Stimulated activated CD8-positive, alpha-beta memory T cell treated with anti-CD3 and anti-CD28 coated beads, Interleukin-12 subunit alpha, Interleukin-12 subunit beta, amount 100 ng/mL, for 4 hours (primary cell): ENCODE measurements at regions not wholly inside any gene's neighbourhood (a gene's known extent, or its start where the extent isn't known, plus 50 kb on each side); places are given as distances from the start of the nearest gene placed in this dataset.
"Not testable (repeated sequence)": the region's sequence is repeated elsewhere in the genome, so short reads cannot be mapped to it uniquely, and the experiment has no call there.

ENCODE experiments used
- DNase-seq: peaks from one replicate; pipeline ENCODE4 v3.0.0-alpha.2; 2020; ENCODE audit warnings: low read depth

DNA sequence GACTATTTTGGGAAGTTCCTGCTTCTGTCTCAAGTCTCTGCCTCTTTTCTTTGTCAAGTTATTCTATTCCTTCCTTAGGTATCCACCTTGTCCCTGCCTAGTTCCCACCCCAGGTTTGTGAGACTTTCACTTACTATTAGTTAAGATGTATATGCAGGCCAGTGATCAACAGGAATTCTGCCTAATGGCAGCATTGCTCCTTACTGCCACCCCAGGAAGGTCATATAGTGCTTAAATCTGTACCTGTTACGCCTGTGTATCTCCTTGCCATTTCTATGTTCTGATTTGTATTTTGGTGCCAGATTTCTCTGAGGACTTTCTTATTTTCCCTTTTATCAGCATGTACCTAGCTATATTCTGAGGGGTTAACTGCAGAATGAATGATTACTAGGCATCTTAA, 746.0 kb upstream of the TMEFF2 start:
- DNase-seq, result no peak

DNA sequence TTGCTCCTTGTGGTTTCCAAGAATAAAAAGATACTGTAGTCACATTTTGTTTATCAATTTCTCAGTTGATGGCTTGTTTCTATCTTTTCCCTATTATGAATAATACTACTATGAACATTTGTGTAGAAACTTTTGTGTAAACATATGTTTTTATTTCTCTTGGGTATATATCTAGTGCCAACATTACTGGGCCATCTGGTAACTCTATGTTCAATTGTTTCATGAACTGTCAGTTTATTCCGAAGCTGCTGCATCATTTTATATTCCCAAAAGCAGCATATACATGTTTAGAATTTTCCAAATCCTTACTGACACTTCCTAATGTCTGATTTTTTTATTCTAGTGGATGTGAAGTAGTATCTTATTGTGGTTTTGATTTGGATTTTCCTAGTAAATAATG, 737.6 kb upstream of the TMEFF2 start:
- no peak for DNase-seq

DNA sequence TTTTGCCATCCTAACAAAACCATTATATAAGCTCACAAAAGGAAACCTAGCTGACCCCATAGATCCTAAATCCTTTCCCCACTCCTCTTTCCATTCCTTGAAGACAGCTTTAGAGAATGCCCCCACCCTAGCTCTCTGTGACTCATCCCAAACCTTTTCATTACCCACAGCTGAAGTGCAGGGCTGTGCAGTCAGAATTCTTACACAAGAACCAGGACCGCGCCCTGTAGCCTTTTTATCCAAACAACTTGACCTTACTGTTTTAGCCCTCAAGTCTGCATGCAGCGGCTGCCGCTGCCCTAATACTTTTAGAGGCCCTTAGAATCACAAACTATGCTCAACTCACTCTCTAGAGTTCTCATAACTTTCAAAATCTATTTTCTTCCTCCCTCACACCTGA, 726.9 kb upstream of the TMEFF2 start:
- DNase-seq, result not testable (repeated sequence)

DNA sequence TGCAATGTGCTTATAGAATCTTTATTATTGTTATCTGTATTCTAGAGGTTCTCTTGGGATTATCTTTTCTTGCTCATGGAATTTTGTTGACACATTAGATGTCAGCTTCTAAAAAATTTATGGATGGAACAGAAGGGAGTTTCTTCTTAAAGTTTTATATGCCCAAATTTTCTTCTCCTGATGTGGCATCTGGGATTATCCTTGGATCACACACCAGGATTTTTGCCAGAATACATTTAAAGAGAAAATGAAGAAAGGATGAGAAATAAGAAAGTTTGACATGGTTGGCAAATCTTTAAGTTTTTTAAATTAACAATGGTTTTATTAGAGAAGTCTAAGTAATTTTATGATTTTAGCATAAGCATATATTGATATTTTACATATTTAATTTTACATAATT, 706.7 kb upstream of the TMEFF2 start:
- no peak for DNase-seq

DNA sequence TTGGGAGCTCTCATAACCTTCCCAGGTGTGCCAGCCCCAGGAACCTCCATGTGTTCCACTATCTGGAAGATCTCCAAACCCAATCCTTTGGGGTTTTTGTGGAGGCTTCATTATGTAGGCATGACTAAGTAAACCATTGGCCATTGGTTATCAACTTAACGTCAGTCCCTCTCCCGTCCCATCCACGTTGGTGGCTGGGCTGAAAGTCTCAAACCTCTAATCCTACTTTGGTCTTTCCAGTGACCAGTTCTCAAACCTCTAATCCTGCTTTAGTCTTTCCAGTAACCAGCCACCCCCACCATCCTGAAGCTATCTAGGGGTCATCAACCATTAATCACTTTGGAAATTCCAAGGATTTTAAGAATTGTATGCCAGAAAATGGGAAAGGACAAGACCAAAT, 704.7 kb upstream of the TMEFF2 start:
- no peak for DNase-seq

DNA sequence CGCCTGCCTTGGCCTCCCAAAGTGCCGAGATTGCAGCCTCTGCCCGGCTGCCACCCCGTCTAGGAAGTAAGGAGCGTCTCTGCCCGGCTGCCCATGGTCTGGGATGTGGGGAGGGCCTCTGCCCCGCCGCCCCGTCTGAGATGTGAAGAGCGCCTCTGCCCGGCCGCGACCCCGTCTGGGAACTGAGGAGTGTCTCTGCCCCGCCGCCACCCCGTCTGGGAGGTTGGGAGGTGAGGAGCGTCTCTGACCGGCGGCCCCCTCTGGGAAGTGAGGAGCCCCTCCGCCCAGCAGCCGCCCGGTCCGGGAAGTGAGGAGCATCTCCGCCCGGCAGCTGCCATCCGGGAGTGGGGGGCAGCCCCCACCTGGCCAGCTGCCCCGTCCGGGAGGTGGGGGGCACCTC, 699.2 kb upstream of the TMEFF2 start:
- not testable (repeated sequence) for DNase-seq

DNA sequence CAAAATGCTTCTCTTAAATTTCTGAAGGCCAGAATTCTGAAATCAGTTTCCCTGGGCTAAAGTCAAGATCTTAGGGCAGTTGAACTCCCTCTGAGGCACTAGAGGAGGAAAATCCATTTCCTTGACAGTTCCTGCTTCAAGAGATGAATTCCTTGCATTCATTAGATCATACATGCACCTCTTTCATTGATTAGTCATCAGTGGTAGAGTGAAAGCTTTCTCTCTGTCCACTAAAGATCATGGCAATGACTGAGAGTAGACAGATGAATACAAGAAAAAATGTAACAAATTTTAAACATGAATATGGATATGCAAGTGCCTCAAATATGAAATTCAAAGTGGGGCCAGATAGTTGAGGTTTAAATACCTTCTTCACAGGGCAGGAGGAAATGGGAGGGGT, 693.4 kb upstream of the TMEFF2 start:
- no peak for DNase-seq

DNA sequence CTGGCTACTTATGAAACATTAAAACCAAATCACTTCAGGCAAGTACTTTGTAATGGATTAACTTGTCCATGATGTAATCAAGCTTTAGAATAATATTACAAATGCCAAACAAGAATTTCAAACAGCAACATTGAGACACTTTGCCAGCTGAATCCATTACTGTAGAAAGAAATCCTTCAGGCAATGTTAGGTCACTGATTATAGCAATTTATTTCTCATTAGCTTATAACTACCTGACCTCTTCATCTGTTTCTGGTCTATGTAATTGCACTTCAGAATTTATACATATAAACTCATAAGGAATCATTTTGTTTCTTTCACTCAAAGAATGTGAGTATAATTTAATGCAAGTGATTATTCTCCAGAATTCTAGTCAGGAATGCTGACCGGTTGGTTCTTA, 692.6 kb upstream of the TMEFF2 start:
- DNase-seq, result no peak

DNA sequence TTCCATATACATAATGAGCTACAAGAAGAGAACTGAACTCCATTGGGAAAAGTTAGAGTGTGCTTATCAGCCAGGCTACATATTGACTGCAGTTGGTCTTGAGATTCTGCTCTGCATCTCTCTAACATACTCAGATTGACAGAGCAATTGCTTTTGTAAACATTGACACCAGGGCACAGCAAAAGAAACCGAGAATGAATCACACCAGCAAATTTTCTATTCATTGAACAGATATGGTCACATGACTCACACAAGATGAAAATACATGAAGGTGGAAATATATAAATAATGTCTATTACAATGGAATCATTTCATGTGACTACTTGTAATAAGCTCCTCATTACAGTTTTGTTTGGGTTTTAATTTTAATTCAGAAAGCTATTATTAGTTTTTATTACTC, 691.9 kb upstream of the TMEFF2 start:
- no peak for DNase-seq

DNA sequence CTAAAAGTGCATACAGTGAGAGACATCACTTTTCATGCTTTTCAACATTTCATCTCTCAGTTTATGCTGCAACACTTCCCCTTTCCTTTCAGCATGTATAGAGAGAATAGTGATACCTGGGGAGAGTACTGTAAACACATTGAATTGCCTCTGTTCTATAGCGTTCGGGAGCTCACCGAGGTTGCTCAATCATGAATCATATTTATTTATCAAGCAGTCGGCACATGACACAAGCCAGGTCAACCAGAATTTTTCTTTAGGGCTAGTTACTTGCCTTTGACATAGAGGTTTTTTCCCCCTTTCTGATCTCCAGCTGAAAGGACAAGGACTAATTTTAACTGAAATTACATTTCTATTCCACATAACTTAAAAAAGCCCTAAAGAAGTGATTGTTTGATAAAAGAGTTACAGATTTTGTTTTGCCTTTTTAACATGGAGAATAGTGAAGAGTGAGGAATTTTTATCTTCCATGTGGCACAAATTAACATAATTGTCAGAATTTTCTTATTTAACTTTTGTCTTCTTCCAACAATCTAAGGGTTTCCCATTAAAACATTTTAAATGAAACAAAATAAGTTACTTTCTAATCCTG, 690.9 kb upstream of the TMEFF2 start:
- DNase-seq, result no peak

DNA sequence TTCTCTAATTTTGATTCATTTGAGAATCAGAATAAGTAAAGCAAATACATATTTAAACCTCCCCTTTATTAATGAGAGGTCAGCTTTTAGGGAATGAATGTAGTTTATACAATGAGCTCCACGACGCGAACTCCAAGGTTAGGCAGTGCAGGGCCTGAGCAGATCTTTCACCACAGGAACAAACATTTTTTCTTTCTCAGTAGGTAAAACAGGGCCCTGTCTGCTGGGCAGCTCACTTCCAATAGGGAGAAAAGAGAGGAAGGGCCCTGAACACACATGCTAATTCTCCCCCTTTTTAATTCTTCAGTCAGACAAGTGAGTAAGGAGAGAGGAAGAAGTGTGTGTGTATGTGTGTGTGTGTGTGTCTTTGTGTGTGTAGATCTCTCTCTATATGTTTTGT, 682.4 kb upstream of the TMEFF2 start:
- DNase-seq, result no peak

DNA sequence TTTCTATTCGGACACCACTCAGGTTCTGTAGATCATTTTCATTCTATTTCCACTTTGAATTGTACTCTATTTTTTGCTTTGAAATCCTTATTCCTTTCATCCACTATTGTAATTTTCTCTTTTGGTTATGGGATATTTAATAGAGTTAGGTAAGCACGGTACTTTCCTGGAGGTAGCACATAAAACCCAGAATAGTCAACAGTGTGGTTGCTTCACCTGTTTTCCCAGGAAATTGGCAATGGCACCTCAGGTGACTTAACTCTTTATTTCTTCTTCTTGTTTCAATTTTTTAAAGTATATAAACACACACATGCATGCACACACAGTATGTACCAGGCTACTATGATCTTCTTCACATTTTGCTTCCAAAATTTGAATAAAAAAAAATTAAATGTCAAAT, 682.0 kb upstream of the TMEFF2 start:
- no peak for DNase-seq

DNA sequence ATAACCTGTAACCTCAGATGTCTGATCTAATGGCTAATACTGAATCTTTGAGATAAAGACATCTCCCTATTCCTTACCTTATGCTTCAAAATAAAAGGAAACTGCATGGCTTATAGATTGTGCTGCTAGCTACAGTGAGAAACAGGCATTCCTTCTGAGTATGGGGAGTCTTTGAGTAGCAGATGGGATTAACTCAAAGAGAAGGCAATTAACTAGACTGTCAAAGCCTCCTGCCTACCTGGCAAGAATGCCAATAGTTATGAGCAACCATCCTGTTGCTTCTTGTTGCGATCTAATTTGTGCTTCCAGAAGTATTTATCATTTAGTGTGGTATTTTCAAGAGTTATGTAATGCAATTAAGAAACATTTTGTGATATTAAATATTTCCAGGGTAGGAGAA, 660.0 kb upstream of the TMEFF2 start:
- DNase-seq, result no peak

DNA sequence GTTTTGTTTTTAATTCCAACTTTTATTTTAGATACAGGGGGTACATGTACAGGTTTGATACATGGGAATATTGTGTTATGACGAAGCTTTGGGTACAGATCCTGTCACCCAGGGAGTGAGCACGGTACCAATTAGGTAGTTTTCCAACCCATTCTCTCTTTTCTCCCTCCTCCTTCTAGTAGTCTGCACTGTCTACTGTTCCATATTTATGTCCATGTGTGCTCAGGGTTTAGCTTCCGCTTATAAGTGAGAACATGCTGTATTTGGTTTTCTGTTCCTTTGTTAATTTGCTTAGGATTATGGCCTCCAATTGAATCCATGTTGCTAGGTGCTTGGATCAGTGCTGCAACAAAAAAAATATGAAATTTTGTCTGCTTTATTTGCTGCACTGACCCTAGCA, 659.3 kb upstream of the TMEFF2 start:
- DNase-seq, result no peak

DNA sequence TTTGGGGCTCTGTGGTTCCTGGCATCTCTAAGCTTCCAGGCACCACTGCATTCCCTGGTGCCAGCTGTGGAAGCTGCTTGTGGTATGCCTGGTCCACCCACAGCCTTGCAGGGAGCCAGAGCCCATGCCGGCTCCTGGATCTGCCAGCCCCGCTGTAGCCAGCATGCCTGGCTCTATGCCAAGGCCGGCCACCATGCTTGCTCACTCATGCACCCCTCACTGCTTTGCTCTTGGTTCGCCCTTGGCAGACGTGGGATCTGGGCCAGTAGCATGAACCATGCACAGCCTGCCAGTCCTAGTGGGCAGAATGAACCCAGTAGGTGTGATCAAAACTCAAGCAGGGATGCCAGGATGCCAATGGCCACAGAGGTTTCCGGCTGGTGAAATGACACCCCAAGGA, 634.2 kb upstream of the TMEFF2 start:
- DNase-seq, result no peak

DNA sequence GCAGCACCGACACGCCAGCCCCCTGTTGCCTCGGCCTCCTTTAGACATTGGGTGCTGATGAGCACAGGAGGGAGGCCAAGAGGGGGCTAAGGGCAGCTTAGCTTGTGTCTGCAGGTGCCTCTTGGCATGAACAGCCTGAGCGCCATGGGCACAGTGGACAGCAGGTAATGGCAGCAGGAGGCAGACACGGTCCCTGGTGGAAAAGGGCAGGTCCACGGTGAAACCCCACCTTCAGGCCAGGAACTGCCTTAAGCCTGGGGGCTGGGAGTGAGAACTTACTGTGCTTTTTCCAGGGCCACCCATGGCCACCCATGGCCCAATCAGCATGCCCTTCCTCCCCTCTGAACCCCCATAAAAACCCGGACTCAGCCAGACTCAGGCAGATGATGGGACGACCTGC, 633.4 kb upstream of the TMEFF2 start:
- no peak for DNase-seq

DNA sequence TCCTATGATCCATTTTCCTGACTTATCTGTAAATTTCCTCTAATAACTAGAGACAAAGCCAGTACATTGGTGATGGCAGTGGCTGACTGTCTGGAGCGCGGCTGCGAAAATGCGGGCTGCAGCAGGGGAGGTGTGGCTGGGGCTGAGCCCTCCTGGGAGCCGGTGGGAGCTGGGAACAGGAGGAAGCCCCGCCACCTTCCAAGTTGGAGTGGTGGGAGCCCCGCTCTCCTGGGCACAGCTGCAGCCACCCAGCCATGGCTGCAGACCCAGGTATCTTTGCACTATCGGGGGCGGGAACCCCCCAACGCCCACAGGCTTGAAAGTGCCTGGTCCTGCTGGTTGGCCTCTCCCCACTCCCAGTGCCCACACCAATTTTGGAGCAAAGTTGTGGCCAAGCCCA, 633.0 kb upstream of the TMEFF2 start:
- DNase-seq, result no peak

DNA sequence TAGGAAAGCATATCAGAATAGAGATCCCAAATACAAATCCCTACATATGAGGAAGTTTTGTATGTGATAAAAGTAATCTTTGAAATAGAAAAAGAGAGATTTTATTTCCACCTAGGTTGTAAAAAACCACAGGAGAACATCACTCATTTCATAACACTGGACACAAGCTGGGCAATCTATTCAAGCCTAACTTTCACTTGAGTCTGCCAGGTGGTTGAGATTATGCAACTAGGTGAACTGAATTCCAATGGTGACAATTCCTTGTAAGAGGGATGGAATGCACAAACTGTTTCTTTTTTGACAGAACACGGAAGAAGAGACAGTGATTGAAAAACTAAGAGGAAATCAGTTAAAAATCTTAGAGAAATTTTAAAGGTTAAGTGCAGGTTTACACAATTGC, 619.6 kb upstream of the TMEFF2 start:
- DNase-seq, result no peak

DNA sequence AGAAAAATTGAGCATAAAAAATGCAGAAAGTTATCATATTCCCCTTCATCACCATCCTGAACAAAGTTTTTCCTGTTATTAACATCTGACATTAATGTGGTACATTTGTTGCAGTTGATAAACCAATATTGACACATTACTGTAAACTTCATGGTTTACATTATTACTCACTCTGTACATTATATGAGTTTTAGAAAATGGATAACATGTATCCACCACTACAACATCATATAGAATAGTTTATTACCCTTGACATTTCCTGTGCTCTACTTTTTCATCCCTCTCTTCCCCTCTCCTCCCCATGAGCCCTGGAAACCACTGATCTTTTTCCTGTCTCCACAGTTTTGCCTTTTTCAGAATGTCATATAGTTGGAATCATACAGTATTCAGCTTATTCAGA, 618.6 kb upstream of the TMEFF2 start:
- no peak for DNase-seq

DNA sequence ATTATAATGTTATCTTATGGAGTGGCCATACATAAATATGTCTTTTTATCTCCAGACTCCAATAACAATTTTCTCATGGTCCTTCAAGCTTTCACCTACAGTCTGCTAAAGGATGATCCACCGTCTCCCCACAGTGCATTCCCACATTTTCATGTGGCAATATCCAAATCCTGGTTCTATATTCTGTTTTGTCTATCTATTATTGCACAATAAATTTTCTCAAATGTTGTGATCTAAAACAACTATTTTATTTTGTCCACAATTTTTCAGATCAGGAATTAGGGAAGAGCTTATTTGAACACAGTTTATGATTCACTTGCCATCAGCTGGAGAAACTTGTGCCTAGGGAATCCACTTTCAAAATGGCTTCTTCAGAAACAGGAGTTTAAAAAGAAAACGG, 614.4 kb upstream of the TMEFF2 start:
- DNase-seq, result no peak

DNA sequence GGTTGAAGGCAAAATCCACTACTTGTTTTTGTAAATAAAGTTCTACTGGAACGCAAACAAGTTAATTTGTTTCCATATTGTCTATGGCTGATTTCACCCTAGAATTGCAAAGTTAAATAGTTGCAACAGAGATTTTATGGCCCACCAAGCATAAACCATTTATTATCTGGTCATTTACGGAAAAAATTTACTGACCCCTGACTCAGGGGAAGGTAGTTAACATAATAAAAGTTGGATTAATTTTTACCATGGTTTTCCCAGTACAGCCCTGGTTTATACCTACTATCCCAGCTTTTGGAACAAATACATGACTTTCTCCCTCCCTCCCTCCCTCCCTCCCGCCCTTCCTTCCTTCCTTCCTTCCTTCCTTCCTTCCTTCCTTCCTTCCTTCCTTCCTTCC, 588.9 kb upstream of the TMEFF2 start:
- DNase-seq, result no peak

DNA sequence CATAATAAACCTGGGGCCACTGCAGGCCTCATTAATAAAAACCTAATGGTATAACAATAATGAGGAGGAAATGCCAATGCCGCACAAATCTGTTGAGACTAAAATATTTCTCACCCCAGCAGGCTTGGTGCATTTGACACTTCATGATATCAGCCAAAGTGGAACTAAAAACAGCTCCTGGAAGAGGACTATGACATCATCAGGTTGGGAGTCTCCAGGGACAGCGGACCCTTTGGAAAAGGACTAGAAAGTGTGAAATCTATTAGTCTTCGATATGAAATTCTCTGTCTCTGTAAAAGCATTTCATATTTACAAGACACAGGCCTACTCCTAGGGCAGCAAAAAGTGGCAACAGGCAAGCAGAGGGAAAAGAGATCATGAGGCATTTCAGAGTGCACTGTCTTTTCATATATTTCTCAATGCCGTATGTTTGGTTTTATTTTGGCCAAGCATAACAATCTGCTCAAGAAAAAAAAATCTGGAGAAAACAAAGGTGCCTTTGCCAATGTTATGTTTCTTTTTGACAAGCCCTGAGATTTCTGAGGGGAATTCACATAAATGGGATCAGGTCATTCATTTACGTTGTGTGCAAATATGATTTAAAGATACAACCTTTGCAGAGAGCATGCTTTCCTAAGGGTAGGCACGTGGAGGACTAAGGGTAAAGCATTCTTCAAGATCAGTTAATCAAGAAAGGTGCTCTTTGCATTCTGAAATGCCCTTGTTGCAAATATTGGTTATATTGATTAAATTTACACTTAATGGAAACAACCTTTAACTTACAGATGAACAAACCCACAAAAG, 580.9 kb upstream of the TMEFF2 start:
- DNase-seq, result no peak

DNA sequence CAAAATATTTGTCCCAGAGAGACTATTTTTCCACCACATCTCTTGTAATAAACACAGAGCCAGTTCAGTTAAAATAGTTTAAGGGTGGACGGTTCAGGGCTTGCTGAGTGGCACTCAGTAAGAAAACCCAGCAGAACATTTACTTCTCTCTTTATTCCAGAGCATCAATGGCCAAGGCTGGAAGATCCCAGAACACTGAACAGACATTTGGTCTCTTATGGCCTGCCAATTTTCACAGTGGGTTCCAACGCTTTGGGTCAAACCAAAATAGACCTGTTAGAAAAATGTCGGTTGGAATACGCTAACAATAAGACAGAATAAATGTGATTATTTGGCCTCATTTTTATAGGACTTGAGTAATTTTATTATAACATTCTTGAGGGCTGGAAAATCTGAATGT, 580.3 kb upstream of the TMEFF2 start:
- DNase-seq, result no peak

DNA sequence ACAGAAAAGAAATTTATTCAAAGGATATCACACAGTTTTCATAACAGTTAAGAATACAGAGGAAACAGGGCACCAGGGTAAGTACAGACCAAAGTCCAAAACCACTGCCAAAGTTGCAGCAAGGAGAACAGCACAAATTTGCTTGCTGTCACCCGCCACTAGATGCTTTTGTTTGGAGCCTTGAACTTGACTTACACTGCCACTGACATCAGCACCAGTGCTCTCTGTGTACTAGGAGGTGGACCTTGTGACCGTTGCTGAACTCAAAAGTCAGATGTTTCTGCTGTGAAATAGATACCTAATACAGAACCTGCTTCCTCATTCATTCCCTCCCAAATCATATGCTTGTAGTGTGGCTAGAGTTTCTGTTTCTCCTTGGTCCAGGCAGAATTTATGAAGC, 578.3 kb upstream of the TMEFF2 start:
- DNase-seq, result no peak
